OCI-LY1 (cell line): ENCODE measurements at regions not wholly inside any gene's neighbourhood (a gene's known extent, or its start where the extent isn't known, plus 50 kb on each side); places are given as distances from the start of the nearest gene placed in this dataset.

Experiments
- H2AFZ ChIP-seq: fragments of 200-600 bp; sonication (generic), shearing (Covaris generic); 2 replicates; pipeline ENCODE4 v1.6.0; 2014; ENCODE audit warnings: antibody characterized with exemption, mild to moderate bottlenecking, low read length
- H3F3A ChIP-seq: fragments of 200-600 bp; sonication (generic), shearing (Covaris generic); 2 replicates; pipeline ENCODE4 v1.6.0; 2014; ENCODE audit warnings: mild to moderate bottlenecking, antibody characterized with exemption, low read length, moderate library complexity; ENCODE audit not compliant: insufficient read depth
- H3K27ac ChIP-seq: fragments of 200-600 bp; sonication (generic); 2 replicates; pipeline ENCODE4 v1.5.1; 2014; ENCODE audit warnings: low read length, mixed run types, mild to moderate bottlenecking, low read depth; ENCODE audit not compliant: poor library complexity, severe bottlenecking
- H3K27me3 ChIP-seq: fragments of 200-600 bp; sonication (generic); 2 replicates; pipeline ENCODE4 v1.6.0; 2014; ENCODE audit warnings: antibody characterized with exemption, mild to moderate bottlenecking, low read length, moderate library complexity; ENCODE audit not compliant: insufficient read depth
- H3K36me3 ChIP-seq: fragments of 200-600 bp; sonication (generic); 2 replicates; pipeline ENCODE4 v1.6.1; 2014; ENCODE audit warnings: mild to moderate bottlenecking, antibody characterized with exemption, low read length, moderate library complexity, mixed read lengths; ENCODE audit not compliant: insufficient read depth
- H3K4me1 ChIP-seq: fragments of 200-600 bp; sonication (generic); 2 replicates; pipeline ENCODE4 v1.5.1; 2014; ENCODE audit warnings: mild to moderate bottlenecking, low read length, moderate library complexity; ENCODE audit not compliant: insufficient read depth, severe bottlenecking
- H3K4me2 ChIP-seq: fragments of 200-600 bp; sonication (generic), shearing (Covaris generic); 2 replicates; pipeline ENCODE4 v1.6.1; 2014; ENCODE audit warnings: low read length
- H3K4me3 ChIP-seq: fragments of 200-600 bp; sonication (generic); 2 replicates; pipeline ENCODE4 v1.5.1; 2014; ENCODE audit warnings: low read length, low read depth, mild to moderate bottlenecking, mixed read lengths; ENCODE audit not compliant: poor library complexity, severe bottlenecking
- H3K79me2 ChIP-seq: fragments of 200-600 bp; shearing (Covaris generic); 2 replicates; pipeline ENCODE4 v1.6.1; 2016; ENCODE audit warnings: mixed run types, low read length, mixed read lengths; ENCODE audit not compliant: insufficient read depth
- H3K9ac ChIP-seq: fragments of 200-600 bp; sonication (generic), shearing (Covaris generic); 2 replicates; pipeline ENCODE4 v1.6.1; 2014; ENCODE audit warnings: mild to moderate bottlenecking, low read length, mixed read lengths
- H3K9me2 ChIP-seq: fragments of 200-600 bp; sonication (generic), shearing (Covaris generic); 2 replicates; pipeline ENCODE4 v1.6.1; 2014; ENCODE audit warnings: low read depth, mild to moderate bottlenecking, low read length, mixed read lengths
- H3K9me3 ChIP-seq: fragments of 200-600 bp; shearing (Covaris generic); 2 replicates; pipeline ENCODE4 v1.6.1; 2014; ENCODE audit warnings: low read length, mixed read lengths
- H4K20me1 ChIP-seq: fragments of 200-600 bp; sonication (generic), shearing (Covaris generic); 2 replicates; pipeline ENCODE4 v1.6.0; 2016; ENCODE audit warnings: mild to moderate bottlenecking, low read length; ENCODE audit not compliant: insufficient read depth
- CTCF ChIP-seq: fragments of 200-600 bp; sonication (generic), shearing (Covaris generic); IDR thresholded peaks from 2 replicates; pipeline ENCODE4 v1.5.1; 2017; ENCODE audit warnings: mild to moderate bottlenecking, antibody characterized with exemption, low read length, moderate library complexity, mixed read lengths
- EZH2 ChIP-seq: fragments of 200-600 bp; sonication (generic), shearing (Covaris generic); IDR thresholded peaks from 2 replicates; pipeline ENCODE4 v1.8.0; 2017; ENCODE audit warnings: borderline replicate concordance, mixed run types, mild to moderate bottlenecking, antibody characterized with exemption, low read length, moderate library complexity, mixed read lengths

GRCh38 chr1:90779573-90779972 is 62.5 kb upstream of the BARHL2 start:
- Histone ChIP-seq H3K9ac (no peak overlapping the region), H4K20me1 (no peaks in the 10 kb centered on the region), H3K4me2 (no peak overlapping the region), H3K9me2 (no peaks in the 10 kb centered on the region), H3K4me3 (no peak overlapping the region), H3F3A (no peaks in the 10 kb centered on the region), H3K27me3 (no peaks in the 10 kb centered on the region), H3K79me2 (no peaks in the 10 kb centered on the region), H3K4me1 (no peaks in the 10 kb centered on the region), H3K27ac (no peak overlapping the region), H2AFZ (no peak overlapping the region), H3K36me3 (no peaks in the 10 kb centered on the region), H3K9me3 (no peaks in the 10 kb centered on the region)
- TF ChIP-seq EZH2 (no peak), CTCF (no peak)

- no peaks in the 10 kb centered on the region for H3K9me3 ChIP-seq
- H3F3A ChIP-seq, result no peaks in the 10 kb centered on the region
- H3K79me2 ChIP-seq, result no peaks in the 10 kb centered on the region
- H3K27me3 ChIP-seq, result no peaks in the 10 kb centered on the region
- H3K36me3 ChIP-seq, result no peaks in the 10 kb centered on the region
- no peak overlapping the region for H3K4me3 ChIP-seq
- H2AFZ ChIP-seq, result no peak overlapping the region
- no peak overlapping the region for H3K27ac ChIP-seq
- no peaks in the 10 kb centered on the region for H4K20me1 ChIP-seq
- no peak for TF ChIP-seq CTCF
- no peak for TF ChIP-seq EZH2
- H3K9me2 ChIP-seq, result no peaks in the 10 kb centered on the region
- H3K4me1 ChIP-seq, result no peaks in the 10 kb centered on the region
- no peak overlapping the region for H3K9ac ChIP-seq
- no peak overlapping the region for H3K4me2 ChIP-seq
Observed at GRCh38 chr1:90778486-90778885, 61.4 kb upstream of the BARHL2 start.

GRCh38 chr1:90773812-90774211 is 56.7 kb upstream of the BARHL2 start:
- Histone ChIP-seq H3K9ac (no peak overlapping the region), H3K4me2 (no peak overlapping the region), H3K36me3 (no peaks in the 10 kb centered on the region), H3K27me3 (no peaks in the 10 kb centered on the region), H3K4me3 (no peak overlapping the region), H2AFZ (no peak overlapping the region), H3K27ac (no peak overlapping the region), H4K20me1 (no peaks in the 10 kb centered on the region), H3F3A (no peaks in the 10 kb centered on the region), H3K9me3 (no peaks in the 10 kb centered on the region), H3K4me1 (no peaks in the 10 kb centered on the region), H3K9me2 (no peaks in the 10 kb centered on the region), H3K79me2 (no peaks in the 10 kb centered on the region)
- TF ChIP-seq EZH2, result no peak

GRCh38 chr1:90768826-90769225 is 51.7 kb upstream of the BARHL2 start:
- H4K20me1 ChIP-seq, result no peaks in the 10 kb centered on the region
- H3K79me2 ChIP-seq, result no peaks in the 10 kb centered on the region
- H3K9me3 ChIP-seq, result no peaks in the 10 kb centered on the region
- H3K36me3 ChIP-seq, result no peaks in the 10 kb centered on the region
- H3K9ac ChIP-seq, result no peak overlapping the region
- no peaks in the 10 kb centered on the region for H3K4me1 ChIP-seq
- H3K4me3 ChIP-seq, result no peak overlapping the region
- no peak overlapping the region for H2AFZ ChIP-seq
- no peak for TF ChIP-seq CTCF
- TF ChIP-seq EZH2, result no peak
- no peaks in the 10 kb centered on the region for H3K27me3 ChIP-seq
- H3K4me2 ChIP-seq, result no peak overlapping the region
- H3K27ac ChIP-seq, result no peak overlapping the region
- H3K9me2 ChIP-seq, result no peaks in the 10 kb centered on the region
- H3F3A ChIP-seq, result no peaks in the 10 kb centered on the region
